Subcutaneous abdominal adipose tissue (tissue), 5 donors: ENCODE measurements at regions not wholly inside any gene's neighbourhood (a gene's known extent, or its start where the extent isn't known, plus 50 kb on each side); places are given as distances from the start of the nearest gene placed in this dataset.

ENCODE experiments used
- H3K27ac ChIP-seq: one replicate; pipeline ENCODE4 v1.7.0; 2013; ENCODE audit warnings: low read depth, mild to moderate bottlenecking, inconsistent platforms, low read length, moderate library complexity
- H3K27me3 ChIP-seq, 5 donors: one replicate each; pipeline ENCODE4 v1.7.0; 2013; ENCODE audit warnings: low read length in 5 of 5, inconsistent platforms in 1 of 5; ENCODE audit not compliant: control insufficient read depth in 5 of 5, insufficient read depth in 4 of 5
- H3K36me3 ChIP-seq, 5 donors: one replicate each; pipeline ENCODE4 v1.7.0; 2013; ENCODE audit warnings: low read length in 5 of 5; ENCODE audit not compliant: control insufficient read depth in 5 of 5, insufficient read depth in 5 of 5
- H3K4me1 ChIP-seq, 5 donors: one replicate each; pipeline ENCODE4 v1.7.0; 2013; ENCODE audit warnings: low read length in 5 of 5, mild to moderate bottlenecking in 3 of 5, moderate library complexity in 1 of 5; ENCODE audit not compliant: control insufficient read depth in 5 of 5, insufficient read depth in 5 of 5
- H3K4me3 ChIP-seq, 5 donors: one replicate each; pipeline ENCODE4 v1.7.0; 2013; ENCODE audit warnings: low read length in 5 of 5, low read depth in 1 of 5
- H3K9ac ChIP-seq, 5 donors: one replicate each; pipeline ENCODE4 v1.7.0; 2013; ENCODE audit warnings: low read length in 5 of 5, mild to moderate bottlenecking in 4 of 5, moderate library complexity in 3 of 5
- H3K9me3 ChIP-seq, 5 donors: one replicate each; pipeline ENCODE4 v1.7.0; 2013; ENCODE audit warnings: low read length in 5 of 5; ENCODE audit not compliant: control insufficient read depth in 5 of 5
- donor health status: healthy.
- donor health status: healthy.
- donor health status: healthy.
- donor health status: healthy.
- donor health status: healthy.

DNA sequence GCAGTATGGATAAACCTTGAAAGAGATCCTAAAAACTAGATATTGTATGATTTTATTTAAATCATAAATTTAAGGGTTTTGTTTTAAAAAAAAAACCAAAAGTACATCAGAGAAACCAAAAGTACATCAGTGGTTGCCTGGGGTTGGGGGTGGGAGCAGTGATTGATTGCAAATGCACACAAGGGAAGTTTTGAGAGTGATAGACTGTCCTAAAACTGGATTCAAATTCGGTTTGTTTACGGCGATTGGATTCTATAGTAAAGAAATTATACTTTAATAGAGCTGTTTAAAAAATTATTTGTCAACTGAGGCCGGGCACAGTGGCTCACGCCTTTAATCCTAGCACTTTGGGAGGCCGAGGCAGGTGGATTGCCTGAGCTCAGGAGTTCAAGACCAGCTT is 179.8 kb downstream of the METTL4 start:
- no peaks in the 10 kb centered on the region for H3K4me1 ChIP-seq
- no peaks in the 10 kb centered on the region for H3K27me3 ChIP-seq
- H3K27ac ChIP-seq = no peak overlapping the region
- H3K9me3 ChIP-seq = peaks cover 0 to 4% (median 0%) of the 10 kb centered on the region in 5 donors
- H3K9ac ChIP-seq = no peak overlapping the region
- no peaks in the 10 kb centered on the region for H3K36me3 ChIP-seq
- H3K4me3 ChIP-seq = no peak overlapping the region

- H3K27me3 ChIP-seq = no peaks in the 10 kb centered on the region
- peaks cover 0 to 4% (median 0%) of the 10 kb centered on the region in 5 donors for H3K9me3 ChIP-seq
These were observed 178.9 kb downstream of the METTL4 start for GRCh38 chr18:2392446-2392845.

DNA sequence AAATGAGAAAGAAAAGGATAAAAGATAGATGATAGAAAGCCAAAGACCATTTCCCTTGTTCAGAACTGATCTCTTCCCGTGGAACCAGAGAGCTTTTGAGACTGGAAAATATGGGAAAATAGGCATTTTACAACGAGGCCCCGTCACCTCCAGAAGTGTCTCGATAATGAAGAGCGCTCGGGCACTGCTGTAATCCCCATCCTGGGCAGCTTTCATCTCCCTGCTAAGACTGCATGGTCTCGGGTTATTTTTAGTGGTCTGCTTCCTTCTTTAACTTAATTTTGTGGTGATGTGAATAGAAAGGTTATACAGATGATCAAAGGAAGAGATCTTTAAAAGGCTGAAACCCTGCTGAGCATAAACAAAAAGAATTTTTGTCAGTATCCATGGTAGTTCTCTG is 176.6 kb downstream of the METTL4 start:
- H3K4me1 ChIP-seq = no peaks in the 10 kb centered on the region
- H3K36me3 ChIP-seq = no peaks in the 10 kb centered on the region
- no peak overlapping the region for H3K9ac ChIP-seq
- H3K27me3 ChIP-seq = no peaks in the 10 kb centered on the region
- H3K27ac ChIP-seq = no peak overlapping the region
- H3K9me3 ChIP-seq = no peaks in the 10 kb centered on the region
- no peak overlapping the region for H3K4me3 ChIP-seq

More at GRCh38 chr18:2392446-2392845, 178.9 kb downstream of the METTL4 start:
- H3K27ac ChIP-seq = no peak overlapping the region
- H3K4me3 ChIP-seq = no peak overlapping the region
- H3K4me1 ChIP-seq = no peaks in the 10 kb centered on the region
- H3K9ac ChIP-seq = no peak overlapping the region
- no peaks in the 10 kb centered on the region for H3K36me3 ChIP-seq

DNA sequence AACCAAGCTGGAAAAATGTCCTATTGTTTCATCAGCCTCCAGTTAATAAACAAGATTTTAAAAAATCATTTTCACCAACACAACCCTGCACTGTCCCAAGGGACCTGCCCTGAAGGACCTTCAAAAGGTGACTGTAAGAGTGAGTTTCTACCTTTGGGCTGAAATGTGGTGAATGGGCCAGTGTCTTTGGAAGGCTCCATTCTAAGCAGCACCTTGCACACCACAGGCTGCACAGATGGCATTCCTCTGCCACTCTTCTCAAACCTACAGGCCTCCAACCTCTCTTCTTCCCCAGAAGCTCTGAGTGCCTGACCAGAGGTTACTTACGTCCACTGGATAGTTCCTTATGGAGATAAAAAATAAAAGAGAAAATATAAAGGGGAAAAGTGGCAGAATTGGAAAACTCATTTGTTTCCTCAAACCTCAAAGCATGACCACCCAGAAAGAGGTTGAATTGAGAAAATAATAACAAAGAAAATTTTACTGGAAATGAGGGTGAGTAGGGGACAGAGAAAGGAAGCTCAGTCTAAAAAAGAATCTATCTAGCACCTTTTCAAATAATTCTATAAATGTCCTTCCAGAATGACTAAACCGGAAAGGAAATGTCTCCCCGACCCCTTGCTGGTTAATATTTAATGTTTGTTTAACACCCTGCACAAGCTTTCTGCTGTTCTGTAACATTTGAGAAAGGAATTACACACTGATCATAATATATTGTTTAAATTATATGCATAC is 175.7 kb downstream of the METTL4 start:
- Histone ChIP-seq H3K9me3 (no peaks in the 10 kb centered on the region), H3K36me3 (no peaks in the 10 kb centered on the region), H3K9ac (no peak overlapping the region), H3K27me3 (no peaks in the 10 kb centered on the region), H3K27ac (no peak overlapping the region), H3K4me3 (no peak overlapping the region), H3K4me1 (no peaks in the 10 kb centered on the region)

GRCh38 chr18:2396162-2396505 is 175.2 kb downstream of the METTL4 start:
- Histone ChIP-seq H3K4me1 (no peaks in the 10 kb centered on the region), H3K9ac (no peak overlapping the region), H3K27me3 (no peaks in the 10 kb centered on the region), H3K4me3 (no peak overlapping the region), H3K9me3 (no peaks in the 10 kb centered on the region), H3K36me3 (no peaks in the 10 kb centered on the region), H3K27ac (no peak overlapping the region)

GRCh38 chr18:2400701-2401196 is 170.6 kb downstream of the METTL4 start:
- no peaks in the 10 kb centered on the region for H3K4me1 ChIP-seq
- no peaks in the 10 kb centered on the region for H3K9me3 ChIP-seq
- H3K4me3 ChIP-seq = no peak overlapping the region
- H3K27ac ChIP-seq = no peak overlapping the region
- no peaks in the 10 kb centered on the region for H3K36me3 ChIP-seq
- H3K27me3 ChIP-seq = no peaks in the 10 kb centered on the region
- no peak overlapping the region for H3K9ac ChIP-seq

DNA sequence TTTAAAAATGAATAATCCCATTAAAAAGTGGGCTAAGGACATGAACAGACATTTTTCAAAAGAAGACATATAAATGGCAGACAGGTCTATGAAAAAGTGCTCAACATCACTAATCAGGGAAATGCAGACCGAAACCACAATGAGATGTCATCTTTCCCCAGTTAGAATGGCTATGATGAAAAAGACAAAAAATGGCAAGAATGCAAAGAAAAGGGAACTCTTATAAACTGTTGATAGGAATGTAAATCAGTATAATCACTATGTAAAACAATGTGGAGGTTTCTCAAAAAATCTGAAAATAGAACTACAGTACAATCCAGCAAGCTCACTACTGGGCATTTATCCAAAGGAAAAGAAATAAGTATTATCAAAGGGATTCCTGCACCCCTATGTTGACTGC is 169.2 kb downstream of the METTL4 start:
- Histone ChIP-seq H3K27ac (no peak overlapping the region), H3K4me1 (no peaks in the 10 kb centered on the region), H3K9ac (no peak overlapping the region), H3K4me3 (no peak overlapping the region), H3K36me3 (no peaks in the 10 kb centered on the region), H3K9me3 (no peaks in the 10 kb centered on the region), H3K27me3 (no peaks in the 10 kb centered on the region)

GRCh38 chr18:2406544-2406943 is 164.8 kb downstream of the METTL4 start:
- no peaks in the 10 kb centered on the region for H3K36me3 ChIP-seq
- H3K9me3 ChIP-seq = no peaks in the 10 kb centered on the region
- H3K4me3 ChIP-seq = no peak overlapping the region
- H3K27ac ChIP-seq = no peak overlapping the region
- H3K27me3 ChIP-seq = no peaks in the 10 kb centered on the region
- no peaks in the 10 kb centered on the region for H3K4me1 ChIP-seq
- H3K9ac ChIP-seq = no peak overlapping the region

- H3K9me3 ChIP-seq = no peaks in the 10 kb centered on the region
- H3K27ac ChIP-seq = no peak overlapping the region
- H3K4me1 ChIP-seq = no peaks in the 10 kb centered on the region
- no peaks in the 10 kb centered on the region for H3K36me3 ChIP-seq
- H3K9ac ChIP-seq = no peak overlapping the region
- no peaks in the 10 kb centered on the region for H3K27me3 ChIP-seq
- no peak overlapping the region for H3K4me3 ChIP-seq
These were observed 163.3 kb downstream of the METTL4 start for GRCh38 chr18:2407961-2408360.

- Histone ChIP-seq H3K4me1 (no peaks in the 10 kb centered on the region), H3K27ac (no peak overlapping the region), H3K4me3 (no peak overlapping the region), H3K27me3 (no peaks in the 10 kb centered on the region), H3K9me3 (no peaks in the 10 kb centered on the region), H3K36me3 (no peaks in the 10 kb centered on the region), H3K9ac (no peak overlapping the region)
These were observed 161.4 kb downstream of the METTL4 start for GRCh38 chr18:2409906-2410305.
